NCI-H774 (cell line): ENCODE measurements at regions not wholly inside any gene's neighbourhood (a gene's known extent, or its start where the extent isn't known, plus 50 kb on each side); places are given as distances from the start of the nearest gene placed in this dataset.
"Not testable (repeated sequence)": the region's sequence is repeated elsewhere in the genome, so short reads cannot be mapped to it uniquely, and the experiment has no call there.

Experiments
- DNase-seq: peaks from one replicate; lab custom pipeline; 2025; lab: John Stamatoyannopoulos, UW

GRCh38 chr5:174793684-174794328 is 69.4 kb downstream of the MSX2 start:
- DNase-seq = peak; percentile 39

- no peak for DNase-seq
Measured at GRCh38 chr5:174793076-174793475, 68.7 kb downstream of the MSX2 start.

- DNase-seq = not testable (repeated sequence)
Measured at GRCh38 chr5:174792265-174792664, 67.9 kb downstream of the MSX2 start.

- no peak for DNase-seq
Measured at GRCh38 chr5:174790906-174791305, 66.5 kb downstream of the MSX2 start.

GRCh38 chr5:174789596-174789995 is 65.2 kb downstream of the MSX2 start:
- no peak for DNase-seq

- DNase-seq = no peak
Measured at GRCh38 chr5:174785120-174785680, 60.8 kb downstream of the MSX2 start.
